ENCODE measurements at regions not wholly inside any gene's neighbourhood (a gene's known extent, or its start where the extent isn't known, plus 50 kb on each side); places are given as distances from the start of the nearest gene placed in this dataset.

- ChIA-PET CTCF (no interaction called here), POLR2A (no interaction called here)
- no peak for TF ChIP-seq CTCF (IDR thresholded peaks at IDR 0.05; ENCODE audit: insufficient read depth, low read depth, low read length)
- no peaks in the 10 kb centered on the region for H3K27me3 ChIP-seq (ENCODE audit: control insufficient read depth, insufficient read depth, low read length)
- DNase-seq (ENCODE audit: low read depth) = no peak
- H3K36me3 ChIP-seq (ENCODE audit: control insufficient read depth, insufficient read depth, low read length) = no peaks in the 10 kb centered on the region
- no peak overlapping the region for H3K4me3 ChIP-seq (ENCODE audit: low read depth, low read length)
Observed at GRCh38 chr9:104260004-104260403, 165.9 kb downstream of the SMC2 start.

GRCh38 chr9:104263942-104264341 lies 169.8 kb downstream of the SMC2 start:
- ChIA-PET CTCF (interaction anchor here (0.6 kb wide), 1 partner anchor 17 kb away, joined by 3 read pairs; no protein-coding TSS in a partner anchor), POLR2A (no interaction called here)
- Histone ChIP-seq H3K4me3 (ENCODE audit: low read depth, low read length) (no peak overlapping the region), H3K36me3 (ENCODE audit: control insufficient read depth, insufficient read depth, low read length) (no peaks in the 10 kb centered on the region), H3K27me3 (ENCODE audit: control insufficient read depth, insufficient read depth, low read length) (no peaks in the 10 kb centered on the region)
- no peak for TF ChIP-seq CTCF (IDR thresholded peaks at IDR 0.05; ENCODE audit: insufficient read depth, low read depth, low read length)
- DNase-seq (ENCODE audit: low read depth) = no peak

GRCh38 chr9:104264431-104264830 lies 170.3 kb downstream of the SMC2 start:
- H3K27me3 ChIP-seq (ENCODE audit: control insufficient read depth, insufficient read depth, low read length) = no peaks in the 10 kb centered on the region
- DNase-seq (ENCODE audit: low read depth) = no peak
- CTCF ChIA-PET = no interaction called here
- TF ChIP-seq CTCF (IDR thresholded peaks at IDR 0.05; ENCODE audit: insufficient read depth, low read depth, low read length) = no peak
- POLR2A ChIA-PET = no interaction called here
- H3K4me3 ChIP-seq (ENCODE audit: low read depth, low read length) = no peak overlapping the region
- H3K36me3 ChIP-seq (ENCODE audit: control insufficient read depth, insufficient read depth, low read length) = no peaks in the 10 kb centered on the region

- Histone ChIP-seq H3K27me3 (ENCODE audit: control insufficient read depth, insufficient read depth, low read length) (no peaks in the 10 kb centered on the region), H3K36me3 (ENCODE audit: control insufficient read depth, insufficient read depth, low read length) (no peaks in the 10 kb centered on the region), H3K4me3 (ENCODE audit: low read depth, low read length) (no peak overlapping the region)
- POLR2A ChIA-PET = no interaction called here
- CTCF ChIA-PET = no interaction called here
- no peak for TF ChIP-seq CTCF (IDR thresholded peaks at IDR 0.05; ENCODE audit: insufficient read depth, low read depth, low read length)
- no peak for DNase-seq (ENCODE audit: low read depth)
Observed at GRCh38 chr9:104269374-104269773, 175.3 kb downstream of the SMC2 start.

GRCh38 chr9:104269996-104270963 lies 176.2 kb downstream of the SMC2 start:
- Histone ChIP-seq H3K36me3 (ENCODE audit: control insufficient read depth, insufficient read depth, low read length) (no peaks in the 10 kb centered on the region), H3K4me3 (ENCODE audit: low read depth, low read length) (no peak overlapping the region), H3K27me3 (ENCODE audit: control insufficient read depth, insufficient read depth, low read length) (no peaks in the 10 kb centered on the region)
- TF ChIP-seq CTCF (IDR thresholded peaks at IDR 0.05; ENCODE audit: insufficient read depth, low read depth, low read length) = no peak
- POLR2A ChIA-PET = no interaction called here
- no peak for DNase-seq (ENCODE audit: low read depth)
- CTCF ChIA-PET = no interaction called here

All from BJ (cell line).